Neural crest cell (in vitro differentiated cells): ENCODE measurements at regions not wholly inside any gene's neighbourhood (a gene's known extent, or its start where the extent isn't known, plus 50 kb on each side); places are given as distances from the start of the nearest gene placed in this dataset.
A peak's percentile ranks its signal among the peaks of the same experiment; 100 is the strongest.

Experiments
- DNase-seq: peaks from one replicate; pipeline ENCODE4 v3.0.0; 2021; ENCODE audit warnings: low read depth, mixed read lengths, low spot score
- H3K27ac Mint-ChIP-seq: one replicate; pipeline ENCODE4 v1.8.0; 2021; ENCODE audit warnings: mild to moderate bottlenecking, mixed read lengths; ENCODE audit not compliant: unreplicated experiment
- H3K27me3 Mint-ChIP-seq: 2 replicates; pipeline ENCODE4 v1.8.0; 2021; ENCODE audit warnings: low read depth, mild to moderate bottlenecking, mixed read lengths
- H3K36me3 Mint-ChIP-seq: 2 replicates; pipeline ENCODE4 v1.8.0; 2021; ENCODE audit warnings: low read depth, mild to moderate bottlenecking, mixed read lengths
- H3K4me1 Mint-ChIP-seq: 2 replicates; pipeline ENCODE4 v1.8.0; 2021; ENCODE audit warnings: mixed read lengths
- H3K4me3 Mint-ChIP-seq: one replicate; pipeline ENCODE4 v1.8.0; 2021; ENCODE audit warnings: mild to moderate bottlenecking, mixed read lengths
- H3K9me3 Mint-ChIP-seq: 2 replicates; pipeline ENCODE4 v1.8.0; 2021; ENCODE audit warnings: mixed read lengths
- TF ChIP-seq, protein P1 (sequence below): fragments of 200-600 bp; sonication (generic); conservative IDR thresholded peaks from 2 replicates; pipeline ENCODE4 v1.5.0; 2021; ENCODE audit warnings: antibody characterized with exemption, mild to moderate bottlenecking

DNA sequence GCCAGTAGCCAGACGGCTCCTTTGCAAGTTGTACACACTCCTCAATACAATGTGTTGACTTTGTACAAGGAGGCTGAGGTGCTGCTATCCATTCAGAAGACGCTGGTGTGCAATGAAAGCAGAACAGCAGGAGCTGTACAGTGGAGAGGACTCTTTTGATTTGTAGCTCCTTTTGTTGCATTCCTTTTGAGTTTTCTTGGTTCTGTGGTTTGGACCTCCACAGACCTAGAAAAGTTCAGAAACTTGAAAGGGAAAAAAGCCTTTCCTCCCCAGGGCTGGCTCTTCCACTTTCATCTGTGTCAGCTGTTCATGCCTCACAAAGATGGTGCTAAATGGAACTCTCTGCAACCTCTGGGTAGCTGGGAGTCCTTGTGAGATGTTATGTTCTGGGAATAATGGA, 117.4 kb downstream of the MAT2B start:
- no peaks in the 10 kb centered on the region for H3K36me3 Mint-ChIP-seq
- H3K27me3 Mint-ChIP-seq, result no peaks in the 10 kb centered on the region
- peaks cover 5% of the 10 kb centered on the region for H3K4me1 Mint-ChIP-seq
- H3K9me3 Mint-ChIP-seq, result no peaks in the 10 kb centered on the region
- no peak for DNase-seq
- TF ChIP-seq, protein P1, sequence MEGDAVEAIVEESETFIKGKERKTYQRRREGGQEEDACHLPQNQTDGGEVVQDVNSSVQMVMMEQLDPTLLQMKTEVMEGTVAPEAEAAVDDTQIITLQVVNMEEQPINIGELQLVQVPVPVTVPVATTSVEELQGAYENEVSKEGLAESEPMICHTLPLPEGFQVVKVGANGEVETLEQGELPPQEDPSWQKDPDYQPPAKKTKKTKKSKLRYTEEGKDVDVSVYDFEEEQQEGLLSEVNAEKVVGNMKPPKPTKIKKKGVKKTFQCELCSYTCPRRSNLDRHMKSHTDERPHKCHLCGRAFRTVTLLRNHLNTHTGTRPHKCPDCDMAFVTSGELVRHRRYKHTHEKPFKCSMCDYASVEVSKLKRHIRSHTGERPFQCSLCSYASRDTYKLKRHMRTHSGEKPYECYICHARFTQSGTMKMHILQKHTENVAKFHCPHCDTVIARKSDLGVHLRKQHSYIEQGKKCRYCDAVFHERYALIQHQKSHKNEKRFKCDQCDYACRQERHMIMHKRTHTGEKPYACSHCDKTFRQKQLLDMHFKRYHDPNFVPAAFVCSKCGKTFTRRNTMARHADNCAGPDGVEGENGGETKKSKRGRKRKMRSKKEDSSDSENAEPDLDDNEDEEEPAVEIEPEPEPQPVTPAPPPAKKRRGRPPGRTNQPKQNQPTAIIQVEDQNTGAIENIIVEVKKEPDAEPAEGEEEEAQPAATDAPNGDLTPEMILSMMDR, result no peak
- H3K4me3 Mint-ChIP-seq, result no peak overlapping the region
- H3K27ac Mint-ChIP-seq, result no peak overlapping the region

GRCh38 chr5:163623524-163623923, 118.1 kb downstream of the MAT2B start:
- TF ChIP-seq, protein P1, result no peak
- Mint-ChIP-seq H3K27ac (no peak overlapping the region), H3K36me3 (no peaks in the 10 kb centered on the region), H3K27me3 (no peaks in the 10 kb centered on the region), H3K4me1 (peaks cover 5% of the 10 kb centered on the region), H3K4me3 (no peak overlapping the region), H3K9me3 (no peaks in the 10 kb centered on the region)
- DNase-seq, result no peak

GRCh38 chr5:163623986-163624385, 118.6 kb downstream of the MAT2B start:
- H3K4me1 Mint-ChIP-seq, result peaks cover 5% of the 10 kb centered on the region
- H3K9me3 Mint-ChIP-seq, result peaks cover under 1% of the 10 kb centered on the region
- no peaks in the 10 kb centered on the region for H3K36me3 Mint-ChIP-seq
- peak overlapping the region; percentile 19 for H3K27ac Mint-ChIP-seq
- H3K4me3 Mint-ChIP-seq, result no peak overlapping the region
- no peak for DNase-seq
- H3K27me3 Mint-ChIP-seq, result no peaks in the 10 kb centered on the region
- TF ChIP-seq, protein P1, result no peak

DNA sequence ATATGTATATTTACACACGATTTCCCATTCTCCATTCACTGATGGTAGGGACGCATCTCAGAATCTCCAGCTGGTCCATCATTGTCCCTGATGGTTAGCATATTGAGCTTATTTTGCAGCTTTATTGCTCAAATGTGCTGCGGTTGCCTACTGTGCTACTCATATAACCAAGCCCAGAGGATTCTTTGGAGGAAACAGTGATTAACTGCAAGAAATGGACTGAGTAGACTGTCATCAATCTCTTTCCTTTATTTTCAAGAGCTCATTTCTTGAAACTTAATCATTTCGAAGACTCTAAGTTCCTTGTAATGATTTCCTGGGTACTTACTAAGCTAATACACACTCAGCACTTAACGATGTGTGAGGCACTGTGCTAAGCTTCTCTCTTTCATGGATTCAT, 119.0 kb downstream of the MAT2B start:
- Mint-ChIP-seq H3K36me3 (no peaks in the 10 kb centered on the region), H3K4me3 (no peak overlapping the region), H3K4me1 (peaks cover 5% of the 10 kb centered on the region), H3K27me3 (no peaks in the 10 kb centered on the region), H3K27ac (no peak overlapping the region), H3K9me3 (peaks cover 2% of the 10 kb centered on the region)
- DNase-seq, result no peak
- TF ChIP-seq, protein P1, result no peak

GRCh38 chr5:163626904-163627434, 121.5 kb downstream of the MAT2B start:
- H3K4me3 Mint-ChIP-seq, result no peak overlapping the region
- H3K4me1 Mint-ChIP-seq, result peaks cover 5% of the 10 kb centered on the region
- no peak overlapping the region for H3K27ac Mint-ChIP-seq
- H3K9me3 Mint-ChIP-seq, result peaks cover 5% of the 10 kb centered on the region
- H3K36me3 Mint-ChIP-seq, result no peaks in the 10 kb centered on the region
- no peaks in the 10 kb centered on the region for H3K27me3 Mint-ChIP-seq
- DNase-seq, result no peak
- TF ChIP-seq, protein P1, result no peak
